ENCODE measurements at regions not wholly inside any gene's neighbourhood (a gene's known extent, or its start where the extent isn't known, plus 50 kb on each side); places are given as distances from the start of the nearest gene placed in this dataset.

DNA sequence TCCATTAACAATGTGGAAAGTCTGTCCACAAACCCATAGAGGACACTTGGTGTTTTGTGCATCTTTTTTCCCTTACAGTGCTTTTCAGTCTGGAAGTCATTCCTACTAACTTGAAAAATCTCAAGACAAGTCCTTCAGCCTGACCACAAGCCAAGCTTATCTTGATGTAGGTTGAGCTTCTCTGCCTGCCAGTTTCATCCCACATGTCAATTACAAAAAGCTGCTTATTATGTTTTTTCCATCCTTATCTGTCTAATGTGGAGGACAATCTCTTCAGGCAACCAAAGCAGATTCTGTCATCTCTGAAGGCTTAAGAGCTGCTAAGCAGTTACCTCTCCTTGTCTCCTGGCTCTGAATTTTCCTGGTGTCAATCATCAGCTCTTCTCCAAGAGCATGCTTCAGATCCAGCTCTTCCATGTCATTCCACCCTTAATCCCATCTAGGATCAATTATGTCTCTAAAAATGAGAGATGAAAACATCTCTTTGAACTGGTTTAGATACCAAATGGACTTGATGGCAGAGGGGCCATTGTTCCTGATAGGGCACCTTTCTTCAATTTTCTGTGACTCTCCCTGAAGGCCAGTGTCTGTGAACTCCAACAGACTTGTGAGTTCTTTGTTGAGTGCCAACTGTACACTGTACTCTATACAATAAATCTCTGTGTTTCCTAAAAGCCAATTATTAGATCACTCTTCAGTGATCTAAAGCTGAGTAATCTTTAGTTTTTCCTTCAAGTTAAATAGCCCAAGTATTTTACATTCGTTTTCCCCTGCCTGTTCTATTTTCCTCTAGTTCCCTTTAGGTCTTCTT, 208.6 kb downstream of the RBM43 start:
- H3K27ac ChIP-seq (ENCODE audit: low read length), result no peak overlapping the region
- no peak overlapping the region for H3K9ac ChIP-seq (ENCODE audit: low read length in 2 of 2)
- no peaks in the 10 kb centered on the region for H3K4me1 ChIP-seq (ENCODE audit: control insufficient read depth, insufficient read depth, low read length)
- no peaks in the 10 kb centered on the region for H3K36me3 ChIP-seq (ENCODE audit: control insufficient read depth in 2 of 2, insufficient read depth in 2 of 2, low read length in 2 of 2)
- H3K4me3 ChIP-seq (ENCODE audit: low read length in 2 of 2), result no peak overlapping the region
- no peaks in the 10 kb centered on the region for H3K27me3 ChIP-seq (ENCODE audit: control insufficient read depth in 1 of 2, insufficient read depth in 2 of 2, low read length in 2 of 2)
- H3K9me3 ChIP-seq (ENCODE audit: control insufficient read depth in 2 of 2, low read length in 2 of 2), result no peaks in the 10 kb centered on the region

- Histone ChIP-seq H3K9me3 (ENCODE audit: control insufficient read depth in 2 of 2, low read length in 2 of 2) (no peaks in the 10 kb centered on the region), H3K27ac (ENCODE audit: low read length) (no peak overlapping the region), H3K4me1 (ENCODE audit: control insufficient read depth, insufficient read depth, low read length) (no peaks in the 10 kb centered on the region), H3K27me3 (ENCODE audit: control insufficient read depth in 1 of 2, insufficient read depth in 2 of 2, low read length in 2 of 2) (no peaks in the 10 kb centered on the region), H3K36me3 (ENCODE audit: control insufficient read depth in 2 of 2, insufficient read depth in 2 of 2, low read length in 2 of 2) (no peaks in the 10 kb centered on the region), H3K9ac (ENCODE audit: low read length in 2 of 2) (no peak overlapping the region), H3K4me3 (ENCODE audit: low read length in 2 of 2) (no peak overlapping the region)
Observed at GRCh38 chr2:151051574-151052220, 210.0 kb downstream of the RBM43 start.

GRCh38 chr2:151049746-151050145, 211.9 kb downstream of the RBM43 start:
- Histone ChIP-seq H3K4me3 (ENCODE audit: low read length in 2 of 2) (no peak overlapping the region), H3K9ac (ENCODE audit: low read length in 2 of 2) (no peak overlapping the region), H3K9me3 (ENCODE audit: control insufficient read depth in 2 of 2, low read length in 2 of 2) (no peaks in the 10 kb centered on the region), H3K36me3 (ENCODE audit: control insufficient read depth in 2 of 2, insufficient read depth in 2 of 2, low read length in 2 of 2) (no peaks in the 10 kb centered on the region), H3K27ac (ENCODE audit: low read length) (no peak overlapping the region), H3K27me3 (ENCODE audit: control insufficient read depth in 1 of 2, insufficient read depth in 2 of 2, low read length in 2 of 2) (no peaks in the 10 kb centered on the region), H3K4me1 (ENCODE audit: control insufficient read depth, insufficient read depth, low read length) (no peaks in the 10 kb centered on the region)

- H3K27ac ChIP-seq (ENCODE audit: low read length), result no peak overlapping the region
- H3K9me3 ChIP-seq (ENCODE audit: control insufficient read depth in 2 of 2, low read length in 2 of 2), result no peaks in the 10 kb centered on the region
- no peak overlapping the region for H3K4me3 ChIP-seq (ENCODE audit: low read length in 2 of 2)
- no peaks in the 10 kb centered on the region for H3K4me1 ChIP-seq (ENCODE audit: control insufficient read depth, insufficient read depth, low read length)
- H3K36me3 ChIP-seq (ENCODE audit: control insufficient read depth in 2 of 2, insufficient read depth in 2 of 2, low read length in 2 of 2), result no peaks in the 10 kb centered on the region
- no peaks in the 10 kb centered on the region for H3K27me3 ChIP-seq (ENCODE audit: control insufficient read depth in 1 of 2, insufficient read depth in 2 of 2, low read length in 2 of 2)
- no peak overlapping the region for H3K9ac ChIP-seq (ENCODE audit: low read length in 2 of 2)
Observed at GRCh38 chr2:151048331-151049054, 213.2 kb downstream of the RBM43 start.

GRCh38 chr2:151043484-151043883, 218.2 kb downstream of the RBM43 start:
- no peaks in the 10 kb centered on the region for H3K36me3 ChIP-seq (ENCODE audit: control insufficient read depth in 2 of 2, insufficient read depth in 2 of 2, low read length in 2 of 2)
- H3K27me3 ChIP-seq (ENCODE audit: control insufficient read depth in 1 of 2, insufficient read depth in 2 of 2, low read length in 2 of 2), result no peaks in the 10 kb centered on the region
- H3K4me1 ChIP-seq (ENCODE audit: control insufficient read depth, insufficient read depth, low read length), result no peaks in the 10 kb centered on the region
- no peak overlapping the region for H3K4me3 ChIP-seq (ENCODE audit: low read length in 2 of 2)
- H3K9me3 ChIP-seq (ENCODE audit: control insufficient read depth in 2 of 2, low read length in 2 of 2), result no peaks in the 10 kb centered on the region
- H3K27ac ChIP-seq (ENCODE audit: low read length), result no peak overlapping the region
- H3K9ac ChIP-seq (ENCODE audit: low read length in 2 of 2), result no peak overlapping the region

- H3K9me3 ChIP-seq (ENCODE audit: control insufficient read depth in 2 of 2, low read length in 2 of 2), result no peaks in the 10 kb centered on the region
- H3K4me3 ChIP-seq (ENCODE audit: low read length in 2 of 2), result no peak overlapping the region
- H3K9ac ChIP-seq (ENCODE audit: low read length in 2 of 2), result no peak overlapping the region
- no peaks in the 10 kb centered on the region for H3K36me3 ChIP-seq (ENCODE audit: control insufficient read depth in 2 of 2, insufficient read depth in 2 of 2, low read length in 2 of 2)
- H3K4me1 ChIP-seq (ENCODE audit: control insufficient read depth, insufficient read depth, low read length), result no peaks in the 10 kb centered on the region
- H3K27me3 ChIP-seq (ENCODE audit: control insufficient read depth in 1 of 2, insufficient read depth in 2 of 2, low read length in 2 of 2), result no peaks in the 10 kb centered on the region
- no peak overlapping the region for H3K27ac ChIP-seq (ENCODE audit: low read length)
Observed at GRCh38 chr2:151042964-151043363, 218.7 kb downstream of the RBM43 start.

DNA sequence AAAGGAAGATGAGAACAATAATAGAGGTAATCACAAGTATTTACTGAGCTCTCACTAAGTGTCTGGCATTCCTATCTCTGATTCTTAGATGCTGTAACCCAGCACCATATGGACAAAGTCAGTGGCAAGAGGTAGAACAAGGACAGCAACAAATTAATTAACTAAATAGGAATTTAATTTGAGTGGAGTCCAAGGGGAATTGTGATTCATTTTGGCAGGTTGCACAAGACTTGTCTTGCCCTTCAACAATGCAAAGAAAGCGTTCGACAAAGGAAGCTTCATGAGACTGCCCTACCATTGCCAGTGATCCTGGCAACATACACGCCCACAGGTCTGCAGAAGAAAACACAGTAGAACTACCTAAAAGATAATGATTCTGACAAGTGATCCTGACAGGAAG, 221.6 kb downstream of the RBM43 start:
- H3K27me3 ChIP-seq (ENCODE audit: control insufficient read depth in 1 of 2, insufficient read depth in 2 of 2, low read length in 2 of 2), result no peaks in the 10 kb centered on the region
- H3K36me3 ChIP-seq (ENCODE audit: control insufficient read depth in 2 of 2, insufficient read depth in 2 of 2, low read length in 2 of 2), result no peaks in the 10 kb centered on the region
- H3K9me3 ChIP-seq (ENCODE audit: control insufficient read depth in 2 of 2, low read length in 2 of 2), result no peaks in the 10 kb centered on the region
- no peaks in the 10 kb centered on the region for H3K4me1 ChIP-seq (ENCODE audit: control insufficient read depth, insufficient read depth, low read length)
- H3K27ac ChIP-seq (ENCODE audit: low read length), result no peak overlapping the region
- no peak overlapping the region for H3K9ac ChIP-seq (ENCODE audit: low read length in 2 of 2)
- no peak overlapping the region for H3K4me3 ChIP-seq (ENCODE audit: low read length in 2 of 2)

DNA sequence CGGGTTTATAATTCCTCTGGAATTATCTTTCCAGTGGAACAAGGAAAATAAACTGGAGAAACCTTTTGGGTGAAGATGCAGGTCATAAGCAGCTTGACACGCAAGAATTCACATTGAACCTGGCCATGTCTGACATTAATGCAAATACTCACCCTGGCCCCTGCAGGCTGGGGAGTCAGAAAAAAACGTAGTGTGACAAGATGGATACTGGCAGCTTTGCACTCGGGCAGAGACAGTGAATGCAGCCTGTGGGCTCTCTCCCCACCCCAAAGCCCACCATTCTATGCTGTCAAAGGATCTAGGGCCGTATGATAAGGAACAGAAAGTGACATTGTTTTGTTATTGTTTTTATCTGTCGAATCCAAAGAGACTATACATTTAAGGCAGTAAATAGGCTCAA, 223.1 kb downstream of the RBM43 start:
- H3K36me3 ChIP-seq (ENCODE audit: control insufficient read depth in 2 of 2, insufficient read depth in 2 of 2, low read length in 2 of 2), result no peaks in the 10 kb centered on the region
- H3K27ac ChIP-seq (ENCODE audit: low read length), result no peak overlapping the region
- no peaks in the 10 kb centered on the region for H3K27me3 ChIP-seq (ENCODE audit: control insufficient read depth in 1 of 2, insufficient read depth in 2 of 2, low read length in 2 of 2)
- no peak overlapping the region for H3K4me3 ChIP-seq (ENCODE audit: low read length in 2 of 2)
- no peaks in the 10 kb centered on the region for H3K9me3 ChIP-seq (ENCODE audit: control insufficient read depth in 2 of 2, low read length in 2 of 2)
- H3K4me1 ChIP-seq (ENCODE audit: control insufficient read depth, insufficient read depth, low read length), result no peaks in the 10 kb centered on the region
- no peak overlapping the region for H3K9ac ChIP-seq (ENCODE audit: low read length in 2 of 2)

GRCh38 chr2:151037434-151037833, 224.2 kb downstream of the RBM43 start:
- Histone ChIP-seq H3K27me3 (ENCODE audit: control insufficient read depth in 1 of 2, insufficient read depth in 2 of 2, low read length in 2 of 2) (no peaks in the 10 kb centered on the region), H3K36me3 (ENCODE audit: control insufficient read depth in 2 of 2, insufficient read depth in 2 of 2, low read length in 2 of 2) (no peaks in the 10 kb centered on the region), H3K4me1 (ENCODE audit: control insufficient read depth, insufficient read depth, low read length) (no peaks in the 10 kb centered on the region), H3K9ac (ENCODE audit: low read length in 2 of 2) (no peak overlapping the region), H3K27ac (ENCODE audit: low read length) (no peak overlapping the region), H3K4me3 (ENCODE audit: low read length in 2 of 2) (no peak overlapping the region), H3K9me3 (ENCODE audit: control insufficient read depth in 2 of 2, low read length in 2 of 2) (no peaks in the 10 kb centered on the region)

GRCh38 chr2:151033271-151034248, 228.1 kb downstream of the RBM43 start:
- no peaks in the 10 kb centered on the region for H3K4me1 ChIP-seq (ENCODE audit: control insufficient read depth, insufficient read depth, low read length)
- H3K36me3 ChIP-seq (ENCODE audit: control insufficient read depth in 2 of 2, insufficient read depth in 2 of 2, low read length in 2 of 2), result no peaks in the 10 kb centered on the region
- no peak overlapping the region for H3K27ac ChIP-seq (ENCODE audit: low read length)
- H3K9ac ChIP-seq (ENCODE audit: low read length in 2 of 2), result no peak overlapping the region
- H3K4me3 ChIP-seq (ENCODE audit: low read length in 2 of 2), result no peak overlapping the region
- no peaks in the 10 kb centered on the region for H3K27me3 ChIP-seq (ENCODE audit: control insufficient read depth in 1 of 2, insufficient read depth in 2 of 2, low read length in 2 of 2)
- no peaks in the 10 kb centered on the region for H3K9me3 ChIP-seq (ENCODE audit: control insufficient read depth in 2 of 2, low read length in 2 of 2)

Measured in stomach smooth muscle (tissue), 2 donors.